ENCODE measurements at regions not wholly inside any gene's neighbourhood (a gene's known extent, or its start where the extent isn't known, plus 50 kb on each side); places are given as distances from the start of the nearest gene placed in this dataset.
A peak's percentile ranks its signal among the peaks of the same experiment; 100 is the strongest.

DNA sequence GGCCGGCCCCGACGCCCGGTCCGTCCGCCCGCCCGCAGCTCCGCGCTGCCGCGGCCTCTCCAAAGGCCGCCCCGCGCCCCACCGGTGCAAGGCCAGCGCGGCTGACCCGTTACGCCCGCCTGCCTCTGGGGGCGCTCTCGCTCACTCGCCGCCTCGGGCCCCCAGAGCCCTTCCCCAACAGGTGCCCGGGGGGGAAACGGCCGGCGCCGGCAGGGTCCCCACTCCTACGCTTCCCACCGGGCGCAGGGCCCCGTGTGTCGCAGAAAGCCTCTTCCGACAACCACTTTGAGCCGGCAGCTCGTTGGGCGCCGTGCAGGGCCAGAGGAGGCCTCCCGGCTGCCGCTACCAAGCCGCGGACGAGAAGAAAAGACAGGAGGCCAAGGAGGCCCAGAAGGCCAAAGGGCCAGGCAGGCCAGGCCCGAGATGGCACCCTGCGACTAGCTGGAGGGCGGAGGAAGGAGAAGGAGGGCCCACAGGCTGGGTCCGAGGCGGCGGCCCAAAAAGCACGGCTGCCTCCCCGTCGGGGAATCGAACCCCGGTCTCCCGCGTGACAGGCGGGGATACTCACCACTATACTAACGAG lies 64.9 kb upstream of the FCGR2A start (continued):
- TF ChIP-seq, protein P1, sequence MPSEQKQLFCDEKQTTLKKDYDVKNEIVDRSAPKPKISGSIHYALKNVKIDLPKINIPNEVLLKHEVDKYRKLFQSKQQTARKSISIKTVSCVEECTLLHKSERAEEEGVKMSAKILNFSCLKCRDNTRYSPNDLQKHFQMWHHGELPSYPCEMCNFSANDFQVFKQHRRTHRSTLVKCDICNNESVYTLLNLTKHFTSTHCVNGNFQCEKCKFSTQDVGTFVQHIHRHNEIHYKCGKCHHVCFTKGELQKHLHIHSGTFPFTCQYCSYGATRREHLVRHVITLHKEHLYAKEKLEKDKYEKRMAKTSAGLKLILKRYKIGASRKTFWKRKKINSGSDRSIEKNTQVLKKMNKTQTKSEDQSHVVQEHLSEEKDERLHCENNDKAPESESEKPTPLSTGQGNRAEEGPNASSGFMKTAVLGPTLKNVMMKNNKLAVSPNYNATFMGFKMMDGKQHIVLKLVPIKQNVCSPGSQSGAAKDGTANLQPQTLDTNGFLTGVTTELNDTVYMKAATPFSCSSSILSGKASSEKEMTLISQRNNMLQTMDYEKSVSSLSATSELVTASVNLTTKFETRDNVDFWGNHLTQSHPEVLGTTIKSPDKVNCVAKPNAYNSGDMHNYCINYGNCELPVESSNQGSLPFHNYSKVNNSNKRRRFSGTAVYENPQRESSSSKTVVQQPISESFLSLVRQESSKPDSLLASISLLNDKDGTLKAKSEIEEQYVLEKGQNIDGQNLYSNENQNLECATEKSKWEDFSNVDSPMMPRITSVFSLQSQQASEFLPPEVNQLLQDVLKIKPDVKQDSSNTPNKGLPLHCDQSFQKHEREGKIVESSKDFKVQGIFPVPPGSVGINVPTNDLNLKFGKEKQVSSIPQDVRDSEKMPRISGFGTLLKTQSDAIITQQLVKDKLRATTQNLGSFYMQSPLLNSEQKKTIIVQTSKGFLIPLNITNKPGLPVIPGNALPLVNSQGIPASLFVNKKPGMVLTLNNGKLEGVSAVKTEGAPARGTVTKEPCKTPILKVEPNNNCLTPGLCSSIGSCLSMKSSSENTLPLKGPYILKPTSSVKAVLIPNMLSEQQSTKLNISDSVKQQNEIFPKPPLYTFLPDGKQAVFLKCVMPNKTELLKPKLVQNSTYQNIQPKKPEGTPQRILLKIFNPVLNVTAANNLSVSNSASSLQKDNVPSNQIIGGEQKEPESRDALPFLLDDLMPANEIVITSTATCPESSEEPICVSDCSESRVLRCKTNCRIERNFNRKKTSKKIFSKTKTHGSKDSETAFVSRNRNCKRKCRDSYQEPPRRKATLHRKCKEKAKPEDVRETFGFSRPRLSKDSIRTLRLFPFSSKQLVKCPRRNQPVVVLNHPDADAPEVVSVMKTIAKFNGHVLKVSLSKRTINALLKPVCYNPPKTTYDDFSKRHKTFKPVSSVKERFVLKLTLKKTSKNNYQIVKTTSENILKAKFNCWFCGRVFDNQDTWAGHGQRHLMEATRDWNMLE (tag by site-specific recombination; conservative IDR thresholded peaks at IDR 0.05; ENCODE audit: low read depth), result no peak
- TF ChIP-seq ZNF596 (tag by site-specific recombination; IDR thresholded peaks at IDR 0.05) (0 out of 2 replicates have a peak, but pooled peaks have one; percentile 18), RBAK (tag by site-specific recombination; IDR thresholded peaks at IDR 0.05) (no peak), ZNF654 (tag by site-specific recombination; IDR thresholded peaks at IDR 0.05; ENCODE audit: low read depth) (no peak), ZNF747 (tag by site-specific recombination; IDR thresholded peaks at IDR 0.05) (no peak), HOXC10 (CRISPR knock-in tag; IDR thresholded peaks at IDR 0.05) (no peak), ZNF140 (tag by site-specific recombination; IDR thresholded peaks at IDR 0.05) (no peak), SETDB1 (IDR thresholded peaks at IDR 0.05; ENCODE audit: insufficient read length, low read length) (no peak), ZNF677 (tag by site-specific recombination; IDR thresholded peaks at IDR 0.05) (0 out of 2 replicates have a peak, but pooled peaks have one; percentile 8), ZNF670 (tag by site-specific recombination; IDR thresholded peaks at IDR 0.05; ENCODE audit: low read depth) (no peak), GLI4 (tag by site-specific recombination; IDR thresholded peaks at IDR 0.05) (peak; percentile 58; the same call in 1 of the 2 replicates), ZFP3 (tag by site-specific recombination; IDR thresholded peaks at IDR 0.05; ENCODE audit: low read depth) (0 out of 2 replicates have a peak, but pooled peaks have one; percentile 12), ZNF555 (tag by site-specific recombination; conservative IDR thresholded peaks at IDR 0.05) (no peak), FEZF1 (tag by site-specific recombination; IDR thresholded peaks at IDR 0.05) (peak; percentile 29; the same call in 1 of the 2 replicates), ZEB2 (tag by site-specific recombination; IDR thresholded peaks at IDR 0.05) (peak; percentile 96)
- TF ChIP-seq, protein P2, sequence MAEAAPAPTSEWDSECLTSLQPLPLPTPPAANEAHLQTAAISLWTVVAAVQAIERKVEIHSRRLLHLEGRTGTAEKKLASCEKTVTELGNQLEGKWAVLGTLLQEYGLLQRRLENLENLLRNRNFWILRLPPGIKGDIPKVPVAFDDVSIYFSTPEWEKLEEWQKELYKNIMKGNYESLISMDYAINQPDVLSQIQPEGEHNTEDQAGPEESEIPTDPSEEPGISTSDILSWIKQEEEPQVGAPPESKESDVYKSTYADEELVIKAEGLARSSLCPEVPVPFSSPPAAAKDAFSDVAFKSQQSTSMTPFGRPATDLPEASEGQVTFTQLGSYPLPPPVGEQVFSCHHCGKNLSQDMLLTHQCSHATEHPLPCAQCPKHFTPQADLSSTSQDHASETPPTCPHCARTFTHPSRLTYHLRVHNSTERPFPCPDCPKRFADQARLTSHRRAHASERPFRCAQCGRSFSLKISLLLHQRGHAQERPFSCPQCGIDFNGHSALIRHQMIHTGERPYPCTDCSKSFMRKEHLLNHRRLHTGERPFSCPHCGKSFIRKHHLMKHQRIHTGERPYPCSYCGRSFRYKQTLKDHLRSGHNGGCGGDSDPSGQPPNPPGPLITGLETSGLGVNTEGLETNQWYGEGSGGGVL (tag by site-specific recombination; IDR thresholded peaks at IDR 0.05), result peak; percentile 21; the same call in 1 of the 2 replicates
- TF ChIP-seq, protein P3, sequence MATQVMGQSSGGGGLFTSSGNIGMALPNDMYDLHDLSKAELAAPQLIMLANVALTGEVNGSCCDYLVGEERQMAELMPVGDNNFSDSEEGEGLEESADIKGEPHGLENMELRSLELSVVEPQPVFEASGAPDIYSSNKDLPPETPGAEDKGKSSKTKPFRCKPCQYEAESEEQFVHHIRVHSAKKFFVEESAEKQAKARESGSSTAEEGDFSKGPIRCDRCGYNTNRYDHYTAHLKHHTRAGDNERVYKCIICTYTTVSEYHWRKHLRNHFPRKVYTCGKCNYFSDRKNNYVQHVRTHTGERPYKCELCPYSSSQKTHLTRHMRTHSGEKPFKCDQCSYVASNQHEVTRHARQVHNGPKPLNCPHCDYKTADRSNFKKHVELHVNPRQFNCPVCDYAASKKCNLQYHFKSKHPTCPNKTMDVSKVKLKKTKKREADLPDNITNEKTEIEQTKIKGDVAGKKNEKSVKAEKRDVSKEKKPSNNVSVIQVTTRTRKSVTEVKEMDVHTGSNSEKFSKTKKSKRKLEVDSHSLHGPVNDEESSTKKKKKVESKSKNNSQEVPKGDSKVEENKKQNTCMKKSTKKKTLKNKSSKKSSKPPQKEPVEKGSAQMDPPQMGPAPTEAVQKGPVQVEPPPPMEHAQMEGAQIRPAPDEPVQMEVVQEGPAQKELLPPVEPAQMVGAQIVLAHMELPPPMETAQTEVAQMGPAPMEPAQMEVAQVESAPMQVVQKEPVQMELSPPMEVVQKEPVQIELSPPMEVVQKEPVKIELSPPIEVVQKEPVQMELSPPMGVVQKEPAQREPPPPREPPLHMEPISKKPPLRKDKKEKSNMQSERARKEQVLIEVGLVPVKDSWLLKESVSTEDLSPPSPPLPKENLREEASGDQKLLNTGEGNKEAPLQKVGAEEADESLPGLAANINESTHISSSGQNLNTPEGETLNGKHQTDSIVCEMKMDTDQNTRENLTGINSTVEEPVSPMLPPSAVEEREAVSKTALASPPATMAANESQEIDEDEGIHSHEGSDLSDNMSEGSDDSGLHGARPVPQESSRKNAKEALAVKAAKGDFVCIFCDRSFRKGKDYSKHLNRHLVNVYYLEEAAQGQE (tag by site-specific recombination; IDR thresholded peaks at IDR 0.05), result no peak
- TF ChIP-seq, protein P4, sequence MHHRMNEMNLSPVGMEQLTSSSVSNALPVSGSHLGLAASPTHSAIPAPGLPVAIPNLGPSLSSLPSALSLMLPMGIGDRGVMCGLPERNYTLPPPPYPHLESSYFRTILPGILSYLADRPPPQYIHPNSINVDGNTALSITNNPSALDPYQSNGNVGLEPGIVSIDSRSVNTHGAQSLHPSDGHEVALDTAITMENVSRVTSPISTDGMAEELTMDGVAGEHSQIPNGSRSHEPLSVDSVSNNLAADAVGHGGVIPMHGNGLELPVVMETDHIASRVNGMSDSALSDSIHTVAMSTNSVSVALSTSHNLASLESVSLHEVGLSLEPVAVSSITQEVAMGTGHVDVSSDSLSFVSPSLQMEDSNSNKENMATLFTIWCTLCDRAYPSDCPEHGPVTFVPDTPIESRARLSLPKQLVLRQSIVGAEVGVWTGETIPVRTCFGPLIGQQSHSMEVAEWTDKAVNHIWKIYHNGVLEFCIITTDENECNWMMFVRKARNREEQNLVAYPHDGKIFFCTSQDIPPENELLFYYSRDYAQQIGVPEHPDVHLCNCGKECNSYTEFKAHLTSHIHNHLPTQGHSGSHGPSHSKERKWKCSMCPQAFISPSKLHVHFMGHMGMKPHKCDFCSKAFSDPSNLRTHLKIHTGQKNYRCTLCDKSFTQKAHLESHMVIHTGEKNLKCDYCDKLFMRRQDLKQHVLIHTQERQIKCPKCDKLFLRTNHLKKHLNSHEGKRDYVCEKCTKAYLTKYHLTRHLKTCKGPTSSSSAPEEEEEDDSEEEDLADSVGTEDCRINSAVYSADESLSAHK (tag by site-specific recombination; IDR thresholded peaks at IDR 0.05), result peak; percentile 39
- TF ChIP-seq, protein P5, sequence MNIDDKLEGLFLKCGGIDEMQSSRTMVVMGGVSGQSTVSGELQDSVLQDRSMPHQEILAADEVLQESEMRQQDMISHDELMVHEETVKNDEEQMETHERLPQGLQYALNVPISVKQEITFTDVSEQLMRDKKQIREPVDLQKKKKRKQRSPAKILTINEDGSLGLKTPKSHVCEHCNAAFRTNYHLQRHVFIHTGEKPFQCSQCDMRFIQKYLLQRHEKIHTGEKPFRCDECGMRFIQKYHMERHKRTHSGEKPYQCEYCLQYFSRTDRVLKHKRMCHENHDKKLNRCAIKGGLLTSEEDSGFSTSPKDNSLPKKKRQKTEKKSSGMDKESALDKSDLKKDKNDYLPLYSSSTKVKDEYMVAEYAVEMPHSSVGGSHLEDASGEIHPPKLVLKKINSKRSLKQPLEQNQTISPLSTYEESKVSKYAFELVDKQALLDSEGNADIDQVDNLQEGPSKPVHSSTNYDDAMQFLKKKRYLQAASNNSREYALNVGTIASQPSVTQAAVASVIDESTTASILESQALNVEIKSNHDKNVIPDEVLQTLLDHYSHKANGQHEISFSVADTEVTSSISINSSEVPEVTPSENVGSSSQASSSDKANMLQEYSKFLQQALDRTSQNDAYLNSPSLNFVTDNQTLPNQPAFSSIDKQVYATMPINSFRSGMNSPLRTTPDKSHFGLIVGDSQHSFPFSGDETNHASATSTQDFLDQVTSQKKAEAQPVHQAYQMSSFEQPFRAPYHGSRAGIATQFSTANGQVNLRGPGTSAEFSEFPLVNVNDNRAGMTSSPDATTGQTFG (tag by site-specific recombination; IDR thresholded peaks at IDR 0.05; ENCODE audit: borderline replicate concordance), result no peak
- TF ChIP-seq, protein P6, sequence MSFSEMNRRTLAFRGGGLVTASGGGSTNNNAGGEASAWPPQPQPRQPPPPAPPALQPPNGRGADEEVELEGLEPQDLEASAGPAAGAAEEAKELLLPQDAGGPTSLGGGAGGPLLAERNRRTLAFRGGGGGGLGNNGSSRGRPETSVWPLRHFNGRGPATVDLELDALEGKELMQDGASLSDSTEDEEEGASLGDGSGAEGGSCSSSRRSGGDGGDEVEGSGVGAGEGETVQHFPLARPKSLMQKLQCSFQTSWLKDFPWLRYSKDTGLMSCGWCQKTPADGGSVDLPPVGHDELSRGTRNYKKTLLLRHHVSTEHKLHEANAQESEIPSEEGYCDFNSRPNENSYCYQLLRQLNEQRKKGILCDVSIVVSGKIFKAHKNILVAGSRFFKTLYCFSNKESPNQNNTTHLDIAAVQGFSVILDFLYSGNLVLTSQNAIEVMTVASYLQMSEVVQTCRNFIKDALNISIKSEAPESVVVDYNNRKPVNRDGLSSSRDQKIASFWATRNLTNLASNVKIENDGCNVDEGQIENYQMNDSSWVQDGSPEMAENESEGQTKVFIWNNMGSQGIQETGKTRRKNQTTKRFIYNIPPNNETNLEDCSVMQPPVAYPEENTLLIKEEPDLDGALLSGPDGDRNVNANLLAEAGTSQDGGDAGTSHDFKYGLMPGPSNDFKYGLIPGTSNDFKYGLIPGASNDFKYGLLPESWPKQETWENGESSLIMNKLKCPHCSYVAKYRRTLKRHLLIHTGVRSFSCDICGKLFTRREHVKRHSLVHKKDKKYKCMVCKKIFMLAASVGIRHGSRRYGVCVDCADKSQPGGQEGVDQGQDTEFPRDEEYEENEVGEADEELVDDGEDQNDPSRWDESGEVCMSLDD (tag by site-specific recombination; IDR thresholded peaks at IDR 0.05), result peak; percentile 94

Measured in HEK293 (cell line).